ENCODE measurements at regions not wholly inside any gene's neighbourhood (a gene's known extent, or its start where the extent isn't known, plus 50 kb on each side); places are given as distances from the start of the nearest gene placed in this dataset.

DNA sequence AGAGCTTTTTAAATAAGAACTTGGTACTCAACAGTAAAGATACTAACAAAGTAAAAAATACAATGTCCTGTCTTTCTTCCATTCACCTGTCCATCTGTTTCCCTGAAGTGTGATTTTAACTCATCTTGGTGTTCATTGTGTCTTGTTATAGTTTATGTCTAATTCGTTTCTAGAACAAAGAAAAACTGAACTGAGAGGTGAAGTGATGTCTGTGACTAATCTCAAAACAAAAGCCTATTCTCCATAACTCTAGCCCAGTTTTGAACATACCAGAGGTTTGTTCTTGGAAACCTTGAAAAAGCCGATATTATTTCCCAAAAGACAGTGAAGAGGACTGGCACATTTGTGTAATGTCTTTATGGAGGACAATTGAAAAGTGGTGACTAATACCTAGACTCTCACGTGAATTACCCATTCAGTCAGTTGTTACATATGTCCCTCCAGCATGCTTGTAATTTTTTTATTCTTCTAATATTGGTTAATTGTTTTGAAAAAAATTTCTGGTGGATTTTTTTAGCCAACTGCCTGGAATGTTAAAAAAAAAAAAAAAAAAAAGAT is 725.8 kb downstream of the SATB2 start:
- intact Hi-C loops (cut with micrococcal nuclease): no loop called here
- Histone ChIP-seq H3K27ac (ENCODE audit: low read length) (no peak overlapping the region), H3K27me3 (ENCODE audit: low read length) (no peaks in the 10 kb centered on the region), H3K4me1 (ENCODE audit: insufficient read depth, low read length) (no peaks in the 10 kb centered on the region), H3K4me3 (ENCODE audit: low read length) (no peak overlapping the region), H3K9me3 (ENCODE audit: low read length) (no peaks in the 10 kb centered on the region), H3F3A (ENCODE audit: low read length, unreplicated experiment) (no peaks in the 10 kb centered on the region), H4K20me1 (ENCODE audit: low read length) (no peaks in the 10 kb centered on the region), H3K36me3 (ENCODE audit: low read depth, low read length) (no peaks in the 10 kb centered on the region), H2AFZ (ENCODE audit: low read length) (no peak overlapping the region), H3K79me2 (ENCODE audit: low read length) (no peaks in the 10 kb centered on the region), H3K9ac (ENCODE audit: low read length) (no peak overlapping the region), H3K4me2 (ENCODE audit: low read length) (no peak overlapping the region), H3K9me2 (replicated peaks; ENCODE audit: low read length) (no peaks in the 10 kb centered on the region)
- CTCF ChIA-PET: no interaction called here
- ATAC-seq: no peak
- TF ChIP-seq, protein P1, sequence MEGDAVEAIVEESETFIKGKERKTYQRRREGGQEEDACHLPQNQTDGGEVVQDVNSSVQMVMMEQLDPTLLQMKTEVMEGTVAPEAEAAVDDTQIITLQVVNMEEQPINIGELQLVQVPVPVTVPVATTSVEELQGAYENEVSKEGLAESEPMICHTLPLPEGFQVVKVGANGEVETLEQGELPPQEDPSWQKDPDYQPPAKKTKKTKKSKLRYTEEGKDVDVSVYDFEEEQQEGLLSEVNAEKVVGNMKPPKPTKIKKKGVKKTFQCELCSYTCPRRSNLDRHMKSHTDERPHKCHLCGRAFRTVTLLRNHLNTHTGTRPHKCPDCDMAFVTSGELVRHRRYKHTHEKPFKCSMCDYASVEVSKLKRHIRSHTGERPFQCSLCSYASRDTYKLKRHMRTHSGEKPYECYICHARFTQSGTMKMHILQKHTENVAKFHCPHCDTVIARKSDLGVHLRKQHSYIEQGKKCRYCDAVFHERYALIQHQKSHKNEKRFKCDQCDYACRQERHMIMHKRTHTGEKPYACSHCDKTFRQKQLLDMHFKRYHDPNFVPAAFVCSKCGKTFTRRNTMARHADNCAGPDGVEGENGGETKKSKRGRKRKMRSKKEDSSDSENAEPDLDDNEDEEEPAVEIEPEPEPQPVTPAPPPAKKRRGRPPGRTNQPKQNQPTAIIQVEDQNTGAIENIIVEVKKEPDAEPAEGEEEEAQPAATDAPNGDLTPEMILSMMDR (conservative IDR thresholded peaks at IDR 0.05; ENCODE audit: low read depth, low read length): no peak
- no peak for TF ChIP-seq EZH2 (IDR thresholded peaks at IDR 0.05; ENCODE audit: low read length, unreplicated experiment)
- TF ChIP-seq EZH2phosphoT487 (IDR thresholded peaks at IDR 0.05; ENCODE audit: borderline replicate concordance, low read length): no peak
- BruUV-seq (replicated peaks): no TSS peak
- POLR2A ChIA-PET (ENCODE audit: unreplicated experiment): no interaction called here
- DNase-seq: no peak

DNA sequence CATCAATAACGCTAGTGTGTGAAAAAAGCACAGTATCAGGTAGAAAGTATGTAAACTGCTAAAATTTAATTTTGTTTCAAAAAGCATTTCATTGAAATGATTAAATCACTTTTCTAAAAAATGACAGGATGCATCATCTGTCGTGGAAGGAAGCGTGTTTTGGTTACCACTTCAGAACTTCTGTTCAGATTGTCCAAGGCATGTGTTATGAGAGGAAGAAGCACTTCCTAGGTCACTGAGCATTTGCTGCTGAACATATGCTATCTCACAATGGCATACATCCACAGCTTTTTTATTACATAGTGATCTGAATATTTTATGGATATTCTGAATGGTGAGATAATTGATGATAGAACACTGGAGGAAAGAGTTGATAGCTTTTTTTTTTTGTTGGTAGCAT is 737.5 kb downstream of the SATB2 start:
- ATAC-seq (no peak), DNase-seq (no peak)
- H3F3A ChIP-seq (ENCODE audit: low read length, unreplicated experiment): no peaks in the 10 kb centered on the region
- H4K20me1 ChIP-seq (ENCODE audit: low read length): no peaks in the 10 kb centered on the region
- H3K4me1 ChIP-seq (ENCODE audit: insufficient read depth, low read length): no peaks in the 10 kb centered on the region
- CTCF ChIA-PET: no interaction called here
- no peak overlapping the region for H3K9ac ChIP-seq (ENCODE audit: low read length)
- H2AFZ ChIP-seq (ENCODE audit: low read length): no peak overlapping the region
- no TSS peak for BruUV-seq (replicated peaks)
- no peaks in the 10 kb centered on the region for H3K27me3 ChIP-seq (ENCODE audit: low read length)
- intact Hi-C loops (cut with micrococcal nuclease): no loop called here
- no peaks in the 10 kb centered on the region for H3K9me2 ChIP-seq (replicated peaks; ENCODE audit: low read length)
- POLR2A ChIA-PET (ENCODE audit: unreplicated experiment): no interaction called here
- H3K4me3 ChIP-seq (ENCODE audit: low read length): no peak overlapping the region
- TF ChIP-seq, protein P1 (conservative IDR thresholded peaks at IDR 0.05; ENCODE audit: low read depth, low read length): no peak
- TF ChIP-seq EZH2 (IDR thresholded peaks at IDR 0.05; ENCODE audit: low read length, unreplicated experiment): no peak
- TF ChIP-seq EZH2phosphoT487 (IDR thresholded peaks at IDR 0.05; ENCODE audit: borderline replicate concordance, low read length): no peak
- no peaks in the 10 kb centered on the region for H3K9me3 ChIP-seq (ENCODE audit: low read length)
- no peaks in the 10 kb centered on the region for H3K36me3 ChIP-seq (ENCODE audit: low read depth, low read length)
- no peak overlapping the region for H3K4me2 ChIP-seq (ENCODE audit: low read length)
- no peaks in the 10 kb centered on the region for H3K79me2 ChIP-seq (ENCODE audit: low read length)
- H3K27ac ChIP-seq (ENCODE audit: low read length): no peak overlapping the region

DNA sequence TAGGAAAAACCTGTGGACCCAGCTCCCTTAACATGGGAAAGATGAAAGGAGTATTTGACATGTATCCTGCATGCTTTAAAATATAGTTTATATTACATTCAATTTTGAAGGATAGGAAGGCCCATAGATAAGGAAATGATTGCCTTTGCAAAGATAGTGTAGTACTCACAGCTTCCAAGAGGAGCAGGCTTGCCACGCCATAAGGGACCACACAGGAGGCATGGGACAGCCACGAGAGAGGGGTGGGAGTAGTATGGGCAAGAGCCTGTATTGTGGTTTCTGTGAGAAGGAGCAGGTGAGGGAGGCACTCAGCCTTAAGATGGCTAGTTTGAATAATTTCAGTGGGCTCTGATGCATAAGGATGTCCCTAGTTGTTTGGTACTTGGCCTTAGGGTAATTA is 740.3 kb downstream of the SATB2 start:
- Histone ChIP-seq H3K79me2 (ENCODE audit: low read length) (no peaks in the 10 kb centered on the region), H4K20me1 (ENCODE audit: low read length) (no peaks in the 10 kb centered on the region), H3F3A (ENCODE audit: low read length, unreplicated experiment) (no peaks in the 10 kb centered on the region), H3K36me3 (ENCODE audit: low read depth, low read length) (no peaks in the 10 kb centered on the region), H3K9me3 (ENCODE audit: low read length) (no peaks in the 10 kb centered on the region), H3K27me3 (ENCODE audit: low read length) (no peaks in the 10 kb centered on the region), H3K4me3 (ENCODE audit: low read length) (no peak overlapping the region), H3K4me2 (ENCODE audit: low read length) (no peak overlapping the region), H3K9me2 (replicated peaks; ENCODE audit: low read length) (no peaks in the 10 kb centered on the region), H3K4me1 (ENCODE audit: insufficient read depth, low read length) (no peaks in the 10 kb centered on the region), H2AFZ (ENCODE audit: low read length) (no peak overlapping the region), H3K9ac (ENCODE audit: low read length) (no peak overlapping the region), H3K27ac (ENCODE audit: low read length) (no peak overlapping the region)
- DNase-seq: no peak
- POLR2A ChIA-PET (ENCODE audit: unreplicated experiment): no interaction called here
- no TSS peak for BruUV-seq (replicated peaks)
- intact Hi-C loops (cut with micrococcal nuclease): no loop called here
- TF ChIP-seq, protein P1 (conservative IDR thresholded peaks at IDR 0.05; ENCODE audit: low read depth, low read length): no peak
- TF ChIP-seq EZH2 (IDR thresholded peaks at IDR 0.05; ENCODE audit: low read length, unreplicated experiment) (no peak), EZH2phosphoT487 (IDR thresholded peaks at IDR 0.05; ENCODE audit: borderline replicate concordance, low read length) (no peak)
- no peak for ATAC-seq
- CTCF ChIA-PET: no interaction called here

All from PC-3 (cell line).